ENCODE measurements at regions not wholly inside any gene's neighbourhood (a gene's known extent, or its start where the extent isn't known, plus 50 kb on each side); places are given as distances from the start of the nearest gene placed in this dataset.

DNA sequence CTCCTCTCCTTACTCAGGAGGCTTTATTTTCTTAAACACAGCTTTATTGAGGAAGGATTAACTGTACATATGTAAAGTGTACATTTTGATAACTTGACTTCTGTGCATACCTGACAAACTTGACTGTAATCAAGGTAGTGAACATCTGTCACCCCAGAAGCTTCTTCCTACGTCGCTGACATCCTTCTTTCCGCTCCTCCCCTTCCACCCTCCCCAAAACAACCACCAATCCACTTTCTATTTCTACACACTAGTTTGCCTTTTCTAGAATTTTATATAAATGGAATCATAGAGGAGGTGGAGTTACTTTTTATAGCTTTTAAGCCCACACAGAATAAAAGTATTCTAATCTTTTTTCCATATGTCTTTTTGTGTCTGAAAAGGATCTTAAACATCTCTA, 225.2 kb upstream of the RBFOX1 start:
- no peaks in the 10 kb centered on the region for H3K4me1 Mint-ChIP-seq (ENCODE audit: low read depth in 2 of 2)
- H3K9me3 Mint-ChIP-seq, result no peaks in the 10 kb centered on the region
- ATAC-seq (no peak), DNase-seq (ENCODE audit: low spot score) (no peak)
- H3K27me3 Mint-ChIP-seq, result no peaks in the 10 kb centered on the region
- no peak overlapping the region for H3K4me3 Mint-ChIP-seq
- H3K27ac Mint-ChIP-seq, result no peak overlapping the region
- no peaks in the 10 kb centered on the region for H3K36me3 Mint-ChIP-seq

DNA sequence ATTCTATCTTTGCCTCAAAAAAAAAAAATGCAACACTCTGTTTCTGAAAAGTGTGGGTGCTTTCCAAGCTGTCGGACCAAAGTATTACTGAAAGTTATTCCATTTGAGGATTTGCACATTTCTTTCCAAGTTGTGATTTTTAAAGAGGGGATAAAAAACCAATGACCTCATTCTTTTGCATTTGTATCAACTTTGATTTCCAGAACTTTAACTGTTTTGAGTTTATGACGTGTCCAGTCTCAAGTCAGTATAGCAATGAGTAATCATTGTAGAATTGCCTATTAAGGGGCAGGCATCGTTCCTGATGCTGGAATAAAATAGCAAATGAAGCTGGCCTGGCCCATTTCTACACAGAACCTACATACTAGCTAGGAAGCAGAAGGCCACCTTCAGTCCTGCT, 229.6 kb upstream of the RBFOX1 start:
- no peak for ATAC-seq
- no peak overlapping the region for H3K4me3 Mint-ChIP-seq
- DNase-seq (ENCODE audit: low spot score), result no peak
- no peaks in the 10 kb centered on the region for H3K4me1 Mint-ChIP-seq (ENCODE audit: low read depth in 2 of 2)
- H3K27ac Mint-ChIP-seq, result no peak overlapping the region
- H3K27me3 Mint-ChIP-seq, result no peaks in the 10 kb centered on the region
- no peaks in the 10 kb centered on the region for H3K36me3 Mint-ChIP-seq
- H3K9me3 Mint-ChIP-seq, result peaks cover 5% of the 10 kb centered on the region

GRCh38 chr16:7101054-7101453, 231.6 kb upstream of the RBFOX1 start:
- no peak for ATAC-seq

GRCh38 chr16:7097518-7097917, 235.1 kb upstream of the RBFOX1 start:
- no peaks in the 10 kb centered on the region for H3K27me3 Mint-ChIP-seq
- peaks cover 19% of the 10 kb centered on the region for H3K9me3 Mint-ChIP-seq
- DNase-seq (ENCODE audit: low spot score) (no peak), ATAC-seq (no peak)
- no peaks in the 10 kb centered on the region for H3K36me3 Mint-ChIP-seq
- H3K4me3 Mint-ChIP-seq, result no peak overlapping the region
- no peaks in the 10 kb centered on the region for H3K4me1 Mint-ChIP-seq (ENCODE audit: low read depth in 2 of 2)
- H3K27ac Mint-ChIP-seq, result no peak overlapping the region

More at GRCh38 chr16:7101054-7101453, 231.6 kb upstream of the RBFOX1 start:
- peaks cover 9% of the 10 kb centered on the region for H3K9me3 Mint-ChIP-seq
- H3K27me3 Mint-ChIP-seq, result no peaks in the 10 kb centered on the region
- H3K4me3 Mint-ChIP-seq, result no peak overlapping the region
- no peaks in the 10 kb centered on the region for H3K4me1 Mint-ChIP-seq (ENCODE audit: low read depth in 2 of 2)
- no peaks in the 10 kb centered on the region for H3K36me3 Mint-ChIP-seq
- no peak for DNase-seq (ENCODE audit: low spot score)
- no peak overlapping the region for H3K27ac Mint-ChIP-seq

GRCh38 chr16:7093511-7093910, 239.1 kb upstream of the RBFOX1 start:
- Mint-ChIP-seq H3K4me3 (no peak overlapping the region), H3K9me3 (peaks cover 14% of the 10 kb centered on the region), H3K27me3 (no peaks in the 10 kb centered on the region), H3K27ac (no peak overlapping the region), H3K36me3 (peaks cover 4% of the 10 kb centered on the region), H3K4me1 (ENCODE audit: low read depth in 2 of 2) (no peaks in the 10 kb centered on the region)
- ATAC-seq (no peak), DNase-seq (ENCODE audit: low spot score) (no peak)

DNA sequence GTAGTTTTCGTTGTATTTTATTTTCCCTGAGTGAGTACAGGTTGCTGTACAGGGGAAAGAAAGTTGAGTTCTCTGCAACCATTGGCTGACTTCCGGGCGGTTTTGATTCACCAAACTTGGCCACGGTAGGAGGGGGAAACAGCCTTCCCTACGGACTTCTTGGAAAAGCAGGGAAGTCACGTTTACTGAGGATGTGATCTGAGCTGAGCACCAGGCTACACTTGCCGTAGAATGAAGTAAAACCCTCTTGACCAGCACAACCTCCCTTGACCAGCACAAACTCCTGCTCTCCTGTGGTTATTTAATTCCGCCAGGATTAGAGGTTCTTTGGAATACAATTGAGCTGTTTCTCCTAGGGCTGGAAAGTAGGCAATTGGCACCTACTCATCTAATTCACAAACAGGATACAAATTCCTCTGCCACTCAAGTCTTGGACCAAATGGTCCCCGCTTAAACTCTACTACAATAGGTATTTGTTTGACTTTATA, 242.0 kb upstream of the RBFOX1 start:
- peaks cover 13% of the 10 kb centered on the region for H3K9me3 Mint-ChIP-seq
- no peak for ATAC-seq
- no peak for DNase-seq (ENCODE audit: low spot score)
- peaks cover 4% of the 10 kb centered on the region for H3K36me3 Mint-ChIP-seq
- no peaks in the 10 kb centered on the region for H3K4me1 Mint-ChIP-seq (ENCODE audit: low read depth in 2 of 2)
- H3K27me3 Mint-ChIP-seq, result no peaks in the 10 kb centered on the region
- no peak overlapping the region for H3K4me3 Mint-ChIP-seq
- no peak overlapping the region for H3K27ac Mint-ChIP-seq

GRCh38 chr16:7089751-7090150, 242.9 kb upstream of the RBFOX1 start:
- H3K9me3 Mint-ChIP-seq, result peaks cover 12% of the 10 kb centered on the region
- no peaks in the 10 kb centered on the region for H3K27me3 Mint-ChIP-seq
- H3K4me1 Mint-ChIP-seq (ENCODE audit: low read depth in 2 of 2), result no peaks in the 10 kb centered on the region
- no peak overlapping the region for H3K4me3 Mint-ChIP-seq
- no peak overlapping the region for H3K27ac Mint-ChIP-seq
- H3K36me3 Mint-ChIP-seq, result peaks cover 4% of the 10 kb centered on the region
- DNase-seq (ENCODE audit: low spot score), result no peak
- ATAC-seq, result no peak

DNA sequence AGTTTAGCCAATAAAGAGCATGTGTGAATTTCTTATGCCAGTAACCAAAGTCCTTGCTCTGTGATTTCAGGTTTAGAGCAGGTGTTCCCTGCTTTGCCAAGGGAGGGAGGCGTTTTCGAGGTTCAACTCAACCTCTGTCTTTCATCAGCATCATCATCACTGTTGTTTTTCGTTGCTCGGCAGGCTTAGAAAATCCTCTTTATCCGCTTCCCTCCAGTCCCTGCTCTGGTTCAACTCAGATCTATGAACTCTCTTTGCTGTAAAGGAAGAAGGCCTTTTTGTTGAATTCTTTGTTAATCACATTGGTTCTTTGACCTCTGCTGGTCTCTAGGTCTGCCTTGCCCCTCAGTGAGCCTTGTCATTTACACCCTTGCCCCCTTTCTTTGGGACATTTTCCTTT, 243.9 kb upstream of the RBFOX1 start:
- Mint-ChIP-seq H3K4me1 (ENCODE audit: low read depth in 2 of 2) (no peaks in the 10 kb centered on the region), H3K36me3 (peaks cover 4% of the 10 kb centered on the region), H3K9me3 (peaks cover 10% of the 10 kb centered on the region), H3K27ac (no peak overlapping the region), H3K27me3 (no peaks in the 10 kb centered on the region), H3K4me3 (no peak overlapping the region)
- ATAC-seq (no peak), DNase-seq (ENCODE audit: low spot score) (no peak)

GRCh38 chr16:7086822-7087616, 245.6 kb upstream of the RBFOX1 start:
- H3K36me3 Mint-ChIP-seq, result peaks cover 4% of the 10 kb centered on the region
- H3K4me3 Mint-ChIP-seq, result no peak overlapping the region
- DNase-seq (ENCODE audit: low spot score) (no peak), ATAC-seq (no peak)
- no peaks in the 10 kb centered on the region for H3K4me1 Mint-ChIP-seq (ENCODE audit: low read depth in 2 of 2)
- no peak overlapping the region for H3K27ac Mint-ChIP-seq
- no peaks in the 10 kb centered on the region for H3K27me3 Mint-ChIP-seq
- peaks cover 7% of the 10 kb centered on the region for H3K9me3 Mint-ChIP-seq

GRCh38 chr16:7085776-7086175, 246.9 kb upstream of the RBFOX1 start:
- DNase-seq (ENCODE audit: low spot score) (no peak), ATAC-seq (no peak)
- Mint-ChIP-seq H3K4me1 (ENCODE audit: low read depth in 2 of 2) (no peaks in the 10 kb centered on the region), H3K36me3 (peaks cover 4% of the 10 kb centered on the region), H3K27me3 (no peaks in the 10 kb centered on the region), H3K4me3 (no peak overlapping the region), H3K27ac (no peak overlapping the region), H3K9me3 (peaks cover 8% of the 10 kb centered on the region)

GRCh38 chr16:7083096-7083495, 249.5 kb upstream of the RBFOX1 start:
- H3K9me3 Mint-ChIP-seq, result peaks cover 14% of the 10 kb centered on the region
- no peak for DNase-seq (ENCODE audit: low spot score)
- H3K36me3 Mint-ChIP-seq, result no peaks in the 10 kb centered on the region
- no peak overlapping the region for H3K27ac Mint-ChIP-seq
- H3K4me3 Mint-ChIP-seq, result no peak overlapping the region
- H3K4me1 Mint-ChIP-seq (ENCODE audit: low read depth in 2 of 2), result no peaks in the 10 kb centered on the region
- no peaks in the 10 kb centered on the region for H3K27me3 Mint-ChIP-seq
- no peak for ATAC-seq

DNA sequence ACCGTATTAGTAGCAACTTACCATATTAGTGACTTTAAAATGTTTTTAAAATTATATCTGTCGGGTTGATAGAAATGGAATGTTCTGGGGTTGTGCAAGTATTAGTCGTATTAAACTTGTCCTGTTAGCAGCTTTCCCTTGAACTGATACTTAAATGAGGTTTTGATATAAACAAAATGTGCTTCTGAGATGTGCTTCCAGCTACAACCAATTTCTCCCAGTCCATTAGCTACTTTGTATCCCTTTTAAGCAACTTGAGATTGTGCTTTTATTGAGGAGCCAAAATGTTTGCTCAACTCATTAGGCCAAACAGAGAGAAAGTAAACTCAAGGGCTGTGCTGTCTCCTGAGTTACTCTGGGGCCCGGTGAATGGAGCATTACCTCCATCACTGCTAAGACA, 255.0 kb upstream of the RBFOX1 start:
- no peaks in the 10 kb centered on the region for H3K4me1 Mint-ChIP-seq (ENCODE audit: low read depth in 2 of 2)
- no peak for ATAC-seq
- no peaks in the 10 kb centered on the region for H3K36me3 Mint-ChIP-seq
- H3K9me3 Mint-ChIP-seq, result peaks cover 24% of the 10 kb centered on the region
- DNase-seq (ENCODE audit: low spot score), result no peak
- no peak overlapping the region for H3K27ac Mint-ChIP-seq
- no peaks in the 10 kb centered on the region for H3K27me3 Mint-ChIP-seq
- H3K4me3 Mint-ChIP-seq, result no peak overlapping the region

DNA sequence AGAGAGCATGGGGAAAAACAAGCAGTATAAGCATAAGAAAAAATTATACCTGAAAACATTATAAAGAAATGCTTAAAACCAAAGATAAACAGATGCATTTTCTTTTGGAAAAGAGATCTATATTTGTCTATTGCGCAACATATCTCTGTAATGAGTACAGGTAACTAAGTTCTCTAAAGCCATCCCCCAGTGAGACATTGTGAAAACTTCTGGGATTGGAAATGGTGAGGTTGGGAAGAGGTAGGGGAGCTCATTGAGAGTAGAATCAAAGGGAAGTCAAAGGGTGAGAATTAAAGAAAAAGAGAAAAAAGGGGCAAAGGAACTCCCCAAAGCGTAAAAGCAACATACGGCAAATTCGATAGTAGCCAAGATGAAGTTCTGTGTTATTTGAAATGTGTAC, 257.9 kb upstream of the RBFOX1 start:
- ATAC-seq (no peak), DNase-seq (ENCODE audit: low spot score) (no peak)
- H3K4me3 Mint-ChIP-seq, result no peak overlapping the region
- H3K36me3 Mint-ChIP-seq, result no peaks in the 10 kb centered on the region
- no peak overlapping the region for H3K27ac Mint-ChIP-seq
- H3K27me3 Mint-ChIP-seq, result no peaks in the 10 kb centered on the region
- peaks cover 19% of the 10 kb centered on the region for H3K9me3 Mint-ChIP-seq
- no peaks in the 10 kb centered on the region for H3K4me1 Mint-ChIP-seq (ENCODE audit: low read depth in 2 of 2)

GRCh38 chr16:7057458-7057857, 275.2 kb upstream of the RBFOX1 start:
- Mint-ChIP-seq H3K36me3 (no peaks in the 10 kb centered on the region), H3K4me3 (no peak overlapping the region), H3K27me3 (no peaks in the 10 kb centered on the region), H3K4me1 (ENCODE audit: low read depth in 2 of 2) (no peaks in the 10 kb centered on the region), H3K9me3 (peaks cover 7% of the 10 kb centered on the region), H3K27ac (no peak overlapping the region)
- DNase-seq (ENCODE audit: low spot score) (no peak), ATAC-seq (no peak)

GRCh38 chr16:7055443-7055842, 277.2 kb upstream of the RBFOX1 start:
- Mint-ChIP-seq H3K4me3 (no peak overlapping the region), H3K36me3 (no peaks in the 10 kb centered on the region), H3K9me3 (peaks cover 7% of the 10 kb centered on the region), H3K4me1 (ENCODE audit: low read depth in 2 of 2) (no peaks in the 10 kb centered on the region), H3K27ac (no peak overlapping the region), H3K27me3 (no peaks in the 10 kb centered on the region)
- ATAC-seq, result no peak
- no peak for DNase-seq (ENCODE audit: low spot score)
